Fibroblast of the aortic adventitia (primary cell): ENCODE measurements at regions not wholly inside any gene's neighbourhood (a gene's known extent, or its start where the extent isn't known, plus 50 kb on each side); places are given as distances from the start of the nearest gene placed in this dataset.

Source experiments
- DNase-seq: peaks from one replicate; pipeline ENCODE4 v3.0.0-alpha.2; 2010; ENCODE audit warnings: low read depth
- H3K4me3 ChIP-seq: 2 replicates; pipeline ENCODE4 v1.5.1; 2011; ENCODE audit warnings: low read depth, mild to moderate bottlenecking, control low read depth, low read length, moderate library complexity
- CTCF ChIP-seq: IDR thresholded peaks from 2 replicates; pipeline ENCODE4 v1.5.1; 2011; ENCODE audit warnings: mild to moderate bottlenecking, low read length, control low read depth, inconsistent platforms; ENCODE audit not compliant: insufficient read depth

DNA sequence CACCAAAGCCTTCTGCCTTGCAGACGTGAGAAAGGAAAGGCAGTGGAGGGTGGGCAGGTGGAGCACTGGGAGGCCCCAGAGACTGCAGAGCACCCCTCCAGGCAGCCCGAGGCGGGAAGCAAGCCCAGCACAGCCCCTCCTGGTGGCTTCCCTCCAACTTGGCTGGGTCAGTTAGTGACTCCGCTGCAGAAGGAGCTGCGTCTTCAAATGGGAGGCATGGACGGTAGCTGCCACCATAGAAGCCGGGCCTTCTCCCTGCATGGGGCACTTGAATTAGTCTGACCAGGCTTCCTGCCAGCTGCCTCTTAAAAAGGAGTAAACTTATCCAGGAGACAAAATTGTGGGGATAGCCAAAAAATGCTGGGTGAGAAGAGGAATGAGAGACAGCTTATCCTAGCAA, 88.0 kb upstream of the RPS6KA2 start:
- no peak overlapping the region for H3K4me3 ChIP-seq
- DNase-seq: no peak
- TF ChIP-seq CTCF: no peak

- H3K4me3 ChIP-seq: no peak overlapping the region
- TF ChIP-seq CTCF: no peak
These were observed 87.5 kb upstream of the RPS6KA2 start for GRCh38 chr6:166714581-166714980.

GRCh38 chr6:166714187-166714510, 87.1 kb upstream of the RPS6KA2 start:
- no peak for DNase-seq
- no peak overlapping the region for H3K4me3 ChIP-seq
- no peak for TF ChIP-seq CTCF

More at GRCh38 chr6:166714581-166714980, 87.5 kb upstream of the RPS6KA2 start:
- DNase-seq: no peak

- DNase-seq: no peak
- no peak for TF ChIP-seq CTCF
- no peak overlapping the region for H3K4me3 ChIP-seq
These were observed 86.6 kb upstream of the RPS6KA2 start for GRCh38 chr6:166713434-166714186.

GRCh38 chr6:166712286-166713228, 85.5 kb upstream of the RPS6KA2 start:
- H3K4me3 ChIP-seq: no peak overlapping the region
- no peak for TF ChIP-seq CTCF
- DNase-seq: no peak

GRCh38 chr6:166710084-166710483, 83.0 kb upstream of the RPS6KA2 start:
- no peak for TF ChIP-seq CTCF
- DNase-seq: no peak
- no peak overlapping the region for H3K4me3 ChIP-seq
